ENCODE measurements at regions not wholly inside any gene's neighbourhood (a gene's known extent, or its start where the extent isn't known, plus 50 kb on each side); places are given as distances from the start of the nearest gene placed in this dataset.

- no peaks in the 10 kb centered on the region for H3K36me3 ChIP-seq (ENCODE audit: control insufficient read depth, insufficient read depth, low read length)
- no peak overlapping the region for H3K4me3 ChIP-seq (ENCODE audit: low read depth in 2 of 2, low read length in 2 of 2)
- ChIA-PET POLR2A (interaction anchor here (0.5 kb wide), 1 partner anchor 232 kb away, joined by 4 read pairs; no protein-coding TSS in a partner anchor), CTCF (no interaction called here)
- in situ Hi-C loops (cut with HindIII; ENCODE audit: low pct_unique_long_range_greater_than_20kb, low sequenced_read_pairs) (no loop called here), intact Hi-C loops (cut with micrococcal nuclease; ENCODE audit: unreplicated experiment) (no loop called here)
- no peak for TF ChIP-seq REST (IDR thresholded peaks at IDR 0.05; ENCODE audit: insufficient read depth in 1 of 2, low read depth in 2 of 2, low read length in 1 of 2)
- no peak for TF ChIP-seq CTCF (IDR thresholded peaks at IDR 0.05)
- TF ChIP-seq POLR2AphosphoS5 (IDR thresholded peaks at IDR 0.05; ENCODE audit: low read depth, low read length), result no peak
- no peak for TF ChIP-seq SIN3A (IDR thresholded peaks at IDR 0.05; ENCODE audit: borderline replicate concordance, insufficient read depth, low read depth, low read length)
- TF ChIP-seq TCF7L2 (IDR thresholded peaks at IDR 0.05; ENCODE audit: low read depth, low read length), result no peak
- DNase-seq (ENCODE audit: low read depth, low spot score) (no peak), ATAC-seq (no peak)
- no peak overlapping the region for H3K27ac ChIP-seq (ENCODE audit: low read length)
- peaks cover 17% of the 10 kb centered on the region; the same call in 1 of the 2 replicates for H3K27me3 ChIP-seq (ENCODE audit: control insufficient read depth, insufficient read depth, low read length)
- no TSS peak for BruUV-seq (replicated peaks)
- H3K9me3 ChIP-seq (ENCODE audit: control insufficient read depth, insufficient read depth, low read depth, low read length), result no peaks in the 10 kb centered on the region
- H3K4me1 ChIP-seq (ENCODE audit: control insufficient read depth, insufficient read depth, low read length), result no peaks in the 10 kb centered on the region
These were observed 316.9 kb downstream of the HAPSTR1 start for GRCh38 chr16:9408297-9408878.

- no peak for TF ChIP-seq REST (IDR thresholded peaks at IDR 0.05; ENCODE audit: insufficient read depth in 1 of 2, low read depth in 2 of 2, low read length in 1 of 2)
- no peak for TF ChIP-seq CTCF (IDR thresholded peaks at IDR 0.05)
- no peak for TF ChIP-seq TCF7L2 (IDR thresholded peaks at IDR 0.05; ENCODE audit: low read depth, low read length)
- TF ChIP-seq SIN3A (IDR thresholded peaks at IDR 0.05; ENCODE audit: borderline replicate concordance, insufficient read depth, low read depth, low read length), result no peak
- no peak for TF ChIP-seq POLR2AphosphoS5 (IDR thresholded peaks at IDR 0.05; ENCODE audit: low read depth, low read length)
- ATAC-seq (no peak), DNase-seq (ENCODE audit: low read depth, low spot score) (no peak)
- ChIA-PET CTCF (no interaction called here), POLR2A (no interaction called here)
- Histone ChIP-seq H3K9me3 (ENCODE audit: control insufficient read depth, insufficient read depth, low read depth, low read length) (no peaks in the 10 kb centered on the region), H3K27ac (ENCODE audit: low read length) (no peak overlapping the region), H3K27me3 (ENCODE audit: control insufficient read depth, insufficient read depth, low read length) (peaks cover 17% of the 10 kb centered on the region; the same call in 1 of the 2 replicates), H3K36me3 (ENCODE audit: control insufficient read depth, insufficient read depth, low read length) (no peaks in the 10 kb centered on the region), H3K4me3 (ENCODE audit: low read depth in 2 of 2, low read length in 2 of 2) (no peak overlapping the region), H3K4me1 (ENCODE audit: control insufficient read depth, insufficient read depth, low read length) (no peaks in the 10 kb centered on the region)
- intact Hi-C loops (cut with micrococcal nuclease; ENCODE audit: unreplicated experiment), result no loop called here
- BruUV-seq (replicated peaks), result no TSS peak
- in situ Hi-C loops (cut with HindIII; ENCODE audit: low pct_unique_long_range_greater_than_20kb, low sequenced_read_pairs), result no loop called here
These were observed 318.4 kb downstream of the HAPSTR1 start for GRCh38 chr16:9409560-9410493.
